WERI-Rb-1 (cell line): ENCODE measurements at regions not wholly inside any gene's neighbourhood (a gene's known extent, or its start where the extent isn't known, plus 50 kb on each side); places are given as distances from the start of the nearest gene placed in this dataset.

Experiments used
- DNase-seq: peaks from one replicate; pipeline ENCODE4 v3.0.0-alpha.2; 2020
- H3K27ac ChIP-seq: fragments of 250-450 bp; sonication (Bioruptor Pico); 2 replicates; pipeline ENCODE4 v1.5.1; 2020; ENCODE audit warnings: mild to moderate bottlenecking, moderate library complexity
- H3K27me3 ChIP-seq: fragments of 250-450 bp; sonication (Bioruptor Pico); 2 replicates; pipeline ENCODE4 v1.5.1; 2021; ENCODE audit warnings: mild to moderate bottlenecking, low read depth, moderate library complexity; ENCODE audit not compliant: insufficient read depth, severe bottlenecking
- H3K36me3 ChIP-seq: fragments of 250-450 bp; sonication (Bioruptor Pico); 2 replicates; pipeline ENCODE4 v1.5.1; 2020; ENCODE audit warnings: mild to moderate bottlenecking, moderate library complexity
- H3K4me3 ChIP-seq: 2 replicates; pipeline ENCODE4 v1.5.1; 2011; ENCODE audit warnings: low read depth, mild to moderate bottlenecking, control low read depth, low read length
- H3K9me3 ChIP-seq: fragments of 250-450 bp; sonication (Bioruptor Pico); 2 replicates; pipeline ENCODE4 v1.5.1; 2021; ENCODE audit warnings: mild to moderate bottlenecking, moderate library complexity; ENCODE audit not compliant: severe bottlenecking
- CTCF ChIP-seq: IDR thresholded peaks from 2 replicates; pipeline ENCODE4 v1.5.1; 2011; ENCODE audit warnings: low read depth, mild to moderate bottlenecking, control low read depth, inconsistent platforms, low read length

- Histone ChIP-seq H3K36me3 (no peaks in the 10 kb centered on the region), H3K4me3 (no peak overlapping the region), H3K27me3 (no peaks in the 10 kb centered on the region), H3K9me3 (no peaks in the 10 kb centered on the region), H3K27ac (no peak overlapping the region)
- no peak for DNase-seq
- no peak for TF ChIP-seq CTCF
Observed at GRCh38 chr5:57106661-57107060, 67.2 kb upstream of the GPBP1 start.

- Histone ChIP-seq H3K27ac (no peak overlapping the region), H3K4me3 (no peak overlapping the region), H3K27me3 (no peaks in the 10 kb centered on the region), H3K36me3 (no peaks in the 10 kb centered on the region), H3K9me3 (no peaks in the 10 kb centered on the region)
- no peak for TF ChIP-seq CTCF
- DNase-seq, result no peak
Observed at GRCh38 chr5:57111993-57112392, 61.9 kb upstream of the GPBP1 start.

GRCh38 chr5:57113481-57113880 lies 60.4 kb upstream of the GPBP1 start:
- no peaks in the 10 kb centered on the region for H3K9me3 ChIP-seq
- H3K4me3 ChIP-seq, result no peak overlapping the region
- no peaks in the 10 kb centered on the region for H3K36me3 ChIP-seq
- H3K27me3 ChIP-seq, result no peaks in the 10 kb centered on the region
- TF ChIP-seq CTCF, result no peak
- H3K27ac ChIP-seq, result no peak overlapping the region
- DNase-seq, result no peak

- no peak for TF ChIP-seq CTCF
- no peak for DNase-seq
- H3K4me3 ChIP-seq, result no peak overlapping the region
- H3K9me3 ChIP-seq, result no peaks in the 10 kb centered on the region
- no peak overlapping the region for H3K27ac ChIP-seq
- no peaks in the 10 kb centered on the region for H3K36me3 ChIP-seq
- no peaks in the 10 kb centered on the region for H3K27me3 ChIP-seq
Observed at GRCh38 chr5:57117596-57117995, 56.3 kb upstream of the GPBP1 start.

- no peak for DNase-seq
- Histone ChIP-seq H3K9me3 (no peaks in the 10 kb centered on the region), H3K36me3 (no peaks in the 10 kb centered on the region), H3K4me3 (no peak overlapping the region), H3K27ac (no peak overlapping the region), H3K27me3 (no peaks in the 10 kb centered on the region)
- no peak for TF ChIP-seq CTCF
Observed at GRCh38 chr5:57119031-57119430, 54.8 kb upstream of the GPBP1 start.

GRCh38 chr5:57124014-57124413 lies 49.8 kb upstream of the GPBP1 start:
- H3K27me3 ChIP-seq, result no peaks in the 10 kb centered on the region
- DNase-seq, result no peak
- no peak for TF ChIP-seq CTCF

More at GRCh38 chr5:57124014-57124413, 49.8 kb upstream of the GPBP1 start:
- Histone ChIP-seq H3K9me3 (no peaks in the 10 kb centered on the region), H3K27ac (no peak overlapping the region), H3K36me3 (no peaks in the 10 kb centered on the region), H3K4me3 (no peak overlapping the region)
